Liver (tissue), 8 donors: ENCODE measurements at regions not wholly inside any gene's neighbourhood (a gene's known extent, or its start where the extent isn't known, plus 50 kb on each side); places are given as distances from the start of the nearest gene placed in this dataset.

Experiments used
- DNase-seq: peaks from one replicate; pipeline ENCODE4 v3.0.0-alpha.2; 2017; ENCODE audit warnings: low spot score
- H3K27ac ChIP-seq, 2 donors: one replicate each; pipeline ENCODE4 v1.7.0; 2013; ENCODE audit warnings: inconsistent platforms in 2 of 2, low read length in 2 of 2, control low read depth in 1 of 2, low read depth in 1 of 2, mild to moderate bottlenecking in 1 of 2
- H3K27me3 ChIP-seq, 4 donors: one replicate each; pipeline versions ENCODE4 v1.6.1 to v1.7.0; 2013; ENCODE audit warnings: low read length in 3 of 4, inconsistent platforms in 1 of 4, mild to moderate bottlenecking in 1 of 4, moderate library complexity in 1 of 4; ENCODE audit not compliant: control insufficient read depth in 4 of 4, insufficient read depth in 4 of 4
- H3K36me3 ChIP-seq, 4 donors: one replicate each; pipeline versions ENCODE4 v1.6.1 to v1.7.0; 2013; ENCODE audit warnings: low read length in 3 of 4, mild to moderate bottlenecking in 3 of 4, low read depth in 1 of 4, moderate library complexity in 1 of 4; ENCODE audit not compliant: control insufficient read depth in 4 of 4, insufficient read depth in 3 of 4
- H3K4me1 ChIP-seq, 4 donors: one replicate each; pipeline versions ENCODE4 v1.6.1 to v1.7.0; 2013; ENCODE audit warnings: low read length in 3 of 4, mild to moderate bottlenecking in 3 of 4, moderate library complexity in 1 of 4; ENCODE audit not compliant: control insufficient read depth in 4 of 4, insufficient read depth in 4 of 4
- H3K4me3 ChIP-seq, 3 donors: one replicate each; pipeline versions ENCODE4 v1.6.1 to v1.7.0; 2013; ENCODE audit warnings: low read length in 3 of 3, control low read depth in 1 of 3, low read depth in 1 of 3, mild to moderate bottlenecking in 1 of 3
- H3K9ac ChIP-seq, 2 donors: one replicate each; pipeline ENCODE4 v1.7.0; 2013; ENCODE audit warnings: low read length in 2 of 2, mild to moderate bottlenecking in 2 of 2, moderate library complexity in 2 of 2, control low read depth in 1 of 2, low read depth in 1 of 2
- H3K9me3 ChIP-seq, 4 donors: one replicate each; pipeline versions ENCODE4 v1.6.1 to v1.7.0; 2013; ENCODE audit warnings: low read length in 3 of 4; ENCODE audit not compliant: control insufficient read depth in 4 of 4
- EGR1 ChIP-seq, 2 donors: IDR thresholded peaks; 2 replicates each; pipeline ENCODE4 v1.6.1; 2016 to 2018; ENCODE audit warnings: antibody characterized with exemption in 2 of 2, low read depth in 2 of 2
- FOXA1 ChIP-seq: IDR thresholded peaks from 2 replicates; pipeline ENCODE4 v1.6.1; 2016; ENCODE audit warnings: antibody characterized with exemption
- FOXA2 ChIP-seq: IDR thresholded peaks from 2 replicates; pipeline ENCODE4 v1.6.1; 2016; ENCODE audit warnings: antibody characterized with exemption
- GABPA ChIP-seq, 2 donors: IDR thresholded peaks in 1 of 2; conservative IDR thresholded peaks in 1 of 2; 2 replicates each; pipeline ENCODE4 v1.6.1; 2016; ENCODE audit warnings: antibody characterized with exemption in 2 of 2, mild to moderate bottlenecking in 1 of 2, moderate library complexity in 1 of 2
- HNF4A ChIP-seq, 2 donors: conservative IDR thresholded peaks; 2 replicates each; pipeline ENCODE4 v1.6.1; 2016; ENCODE audit warnings: antibody characterized with exemption in 2 of 2, mild to moderate bottlenecking in 2 of 2
- HNF4G ChIP-seq: IDR thresholded peaks from 2 replicates; pipeline ENCODE4 v1.6.1; 2016; ENCODE audit warnings: antibody characterized with exemption
- JUND ChIP-seq, 2 donors: IDR thresholded peaks; 2 replicates each; pipeline ENCODE4 v1.6.1; 2016; ENCODE audit warnings: antibody characterized with exemption in 2 of 2
- NR2F2 ChIP-seq: IDR thresholded peaks from 2 replicates; pipeline ENCODE4 v1.6.1; 2016; ENCODE audit warnings: antibody characterized with exemption
- RAD21 ChIP-seq, 2 donors: IDR thresholded peaks; 2 replicates each; pipeline ENCODE4 v1.6.1; 2016; ENCODE audit warnings: antibody characterized with exemption in 2 of 2, mild to moderate bottlenecking in 2 of 2
- RXRA ChIP-seq, 2 donors: IDR thresholded peaks; 2 replicates each; pipeline ENCODE4 v1.6.1; 2017 to 2018; ENCODE audit warnings: antibody characterized with exemption in 2 of 2, mild to moderate bottlenecking in 1 of 2
- SP1 ChIP-seq: IDR thresholded peaks from 2 replicates; pipeline ENCODE4 v1.6.1; 2018; ENCODE audit warnings: antibody characterized with exemption, mild to moderate bottlenecking
- TAF1 ChIP-seq: conservative IDR thresholded peaks from 2 replicates; pipeline ENCODE4 v1.6.1; 2016; ENCODE audit warnings: antibody characterized with exemption, mild to moderate bottlenecking
- YY1 ChIP-seq: IDR thresholded peaks from 2 replicates; pipeline ENCODE4 v1.6.1; 2016; ENCODE audit warnings: antibody characterized with exemption, mild to moderate bottlenecking
- WGBS: extraction: QIAGEN DNeasy Blood & Tissue Kit; methylation state at CpG from one replicate; pipeline ENCODE4 v1.1.7; 2013; 5-methylcytosine and 5-hydroxymethylcytosine counted together
- TF ChIP-seq, protein P1 (sequence below): IDR thresholded peaks from 2 replicates; pipeline ENCODE4 v1.6.1; 2016; ENCODE audit warnings: antibody characterized with exemption
- TF ChIP-seq, protein P2 (sequence below): fragments of 150-350 bp; IDR thresholded peaks from 2 replicates; pipeline ENCODE4 v1.5.1; 2017; ENCODE audit warnings: improper control_type of control experiment, low read depth, low read length; ENCODE audit not compliant: missing input control
- TF ChIP-seq, protein P3 (sequence below): IDR thresholded peaks from 2 replicates; pipeline ENCODE4 v1.6.1; 2016; ENCODE audit warnings: antibody characterized with exemption
- TF ChIP-seq, protein P4 (sequence below): IDR thresholded peaks from 2 replicates; pipeline ENCODE4 v1.6.1; 2016; ENCODE audit warnings: antibody characterized with exemption, mild to moderate bottlenecking
- TF ChIP-seq, protein P5 (sequence below): IDR thresholded peaks from 2 replicates; pipeline ENCODE4 v1.6.1; 2016; ENCODE audit warnings: antibody characterized with exemption
- donor health status: healthy.
- donor health status: healthy.
- donor health status: healthy.
- donor health status: healthy.
- donor health status: healthy.

DNA sequence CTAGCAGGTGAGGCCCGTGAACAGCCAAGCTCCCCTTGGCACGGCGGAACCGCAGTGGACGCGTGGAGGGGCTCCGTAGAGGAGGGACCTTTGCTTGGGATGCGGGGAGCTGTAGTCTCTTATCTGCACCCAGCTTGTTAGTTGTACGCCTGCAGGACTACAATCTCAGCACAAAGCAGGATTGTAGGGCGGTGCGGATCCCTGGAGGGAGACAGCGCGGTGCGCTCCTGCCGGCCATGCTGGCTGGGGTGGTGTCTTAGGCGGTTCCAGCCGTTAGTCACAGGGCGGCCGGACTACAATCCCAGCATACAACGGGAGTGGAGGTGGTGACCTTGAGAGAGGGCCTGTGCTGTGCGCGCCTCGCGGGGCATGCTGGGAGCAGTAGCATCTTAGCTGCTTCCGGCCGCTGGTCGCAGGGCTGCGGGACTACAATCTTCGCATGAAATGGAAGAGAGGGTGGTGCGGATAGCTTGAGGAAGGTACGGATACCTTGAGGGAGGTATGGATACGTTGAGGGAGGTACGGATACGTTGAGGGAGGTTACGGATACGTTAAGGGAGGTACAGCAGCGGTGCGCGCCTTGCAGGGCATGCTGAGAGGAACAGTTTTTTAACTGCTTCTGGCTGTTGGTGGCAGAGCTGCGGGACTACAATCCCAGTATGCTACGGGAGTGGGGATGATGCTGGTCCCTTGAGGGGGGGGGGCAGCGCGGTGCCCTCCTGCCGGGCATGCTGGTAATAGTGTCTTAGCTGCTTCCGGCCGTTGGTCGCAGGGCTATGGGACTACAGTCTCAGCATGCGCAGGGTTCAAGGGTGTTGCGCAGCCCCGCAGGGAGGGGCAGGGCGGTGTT, 1419.1 kb downstream of the UQCRFS1 start (continued):
- TF ChIP-seq, protein P1, sequence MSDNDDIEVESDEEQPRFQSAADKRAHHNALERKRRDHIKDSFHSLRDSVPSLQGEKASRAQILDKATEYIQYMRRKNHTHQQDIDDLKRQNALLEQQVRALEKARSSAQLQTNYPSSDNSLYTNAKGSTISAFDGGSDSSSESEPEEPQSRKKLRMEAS: peak; percentile 88
- peak in 1 of 2 donors; percentile 13 for TF ChIP-seq RAD21 (IDR thresholded peaks at IDR 0.05)
- no peak for TF ChIP-seq FOXA2

DNA sequence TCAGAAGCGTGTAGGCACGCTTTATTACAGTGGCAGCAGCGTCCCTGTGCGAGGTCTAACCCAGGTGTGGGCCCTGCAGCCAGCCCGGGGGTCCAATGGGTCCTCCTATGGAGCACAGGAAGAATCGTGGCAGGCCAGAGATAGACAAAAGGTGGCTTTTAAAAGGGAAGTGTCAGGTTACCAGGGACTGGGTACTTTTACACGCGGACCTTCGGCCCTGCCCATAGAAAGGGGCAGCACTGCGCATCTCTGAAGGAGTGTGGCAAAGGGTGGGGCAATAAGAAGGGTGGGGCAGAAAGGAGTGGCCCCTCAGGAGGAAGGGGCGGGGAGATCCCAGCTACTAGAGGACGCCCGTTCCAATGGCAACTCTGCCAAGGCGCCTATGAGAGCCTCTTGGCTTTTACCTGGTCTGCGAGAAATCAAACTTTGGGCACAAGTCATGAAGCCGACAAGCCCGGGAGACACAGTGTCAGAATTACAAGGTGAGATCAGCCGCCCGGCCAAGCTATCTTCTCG, 1419.8 kb downstream of the UQCRFS1 start:
- Histone ChIP-seq H3K36me3 (peaks cover 0 to 3% (median 2%) of the 10 kb centered on the region in 4 donors), H3K4me3 (peak overlapping the region; percentile 59 to 99 (median 86)), H3K9me3 (no peaks in the 10 kb centered on the region), H3K9ac (peak overlapping the region; percentile 38 to 52), H3K27me3 (no peaks in the 10 kb centered on the region), H3K4me1 (peaks cover 5 to 16% (median 15%) of the 10 kb centered on the region in 4 donors), H3K27ac (peak overlapping the region; percentile 77 to 88)
- TF ChIP-seq YY1 (no peak), TAF1 (no peak), NR2F2 (no peak), FOXA2 (no peak), GABPA (IDR thresholded peaks at IDR 0.05 in 1 of 2, conservative IDR thresholded peaks at IDR 0.05 in 1 of 2) (no peak), HNF4A (conservative IDR thresholded peaks at IDR 0.05) (no peak), EGR1 (IDR thresholded peaks at IDR 0.05; ENCODE audit: low read depth in 2 of 2) (no peak), FOXA1 (no peak), RXRA (IDR thresholded peaks at IDR 0.05) (no peak), HNF4G (no peak), SP1 (no peak), RAD21 (IDR thresholded peaks at IDR 0.05) (no peak), JUND (IDR thresholded peaks at IDR 0.05) (no peak)
- TF ChIP-seq, protein P2, sequence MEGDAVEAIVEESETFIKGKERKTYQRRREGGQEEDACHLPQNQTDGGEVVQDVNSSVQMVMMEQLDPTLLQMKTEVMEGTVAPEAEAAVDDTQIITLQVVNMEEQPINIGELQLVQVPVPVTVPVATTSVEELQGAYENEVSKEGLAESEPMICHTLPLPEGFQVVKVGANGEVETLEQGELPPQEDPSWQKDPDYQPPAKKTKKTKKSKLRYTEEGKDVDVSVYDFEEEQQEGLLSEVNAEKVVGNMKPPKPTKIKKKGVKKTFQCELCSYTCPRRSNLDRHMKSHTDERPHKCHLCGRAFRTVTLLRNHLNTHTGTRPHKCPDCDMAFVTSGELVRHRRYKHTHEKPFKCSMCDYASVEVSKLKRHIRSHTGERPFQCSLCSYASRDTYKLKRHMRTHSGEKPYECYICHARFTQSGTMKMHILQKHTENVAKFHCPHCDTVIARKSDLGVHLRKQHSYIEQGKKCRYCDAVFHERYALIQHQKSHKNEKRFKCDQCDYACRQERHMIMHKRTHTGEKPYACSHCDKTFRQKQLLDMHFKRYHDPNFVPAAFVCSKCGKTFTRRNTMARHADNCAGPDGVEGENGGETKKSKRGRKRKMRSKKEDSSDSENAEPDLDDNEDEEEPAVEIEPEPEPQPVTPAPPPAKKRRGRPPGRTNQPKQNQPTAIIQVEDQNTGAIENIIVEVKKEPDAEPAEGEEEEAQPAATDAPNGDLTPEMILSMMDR: no peak
- TF ChIP-seq, protein P3, sequence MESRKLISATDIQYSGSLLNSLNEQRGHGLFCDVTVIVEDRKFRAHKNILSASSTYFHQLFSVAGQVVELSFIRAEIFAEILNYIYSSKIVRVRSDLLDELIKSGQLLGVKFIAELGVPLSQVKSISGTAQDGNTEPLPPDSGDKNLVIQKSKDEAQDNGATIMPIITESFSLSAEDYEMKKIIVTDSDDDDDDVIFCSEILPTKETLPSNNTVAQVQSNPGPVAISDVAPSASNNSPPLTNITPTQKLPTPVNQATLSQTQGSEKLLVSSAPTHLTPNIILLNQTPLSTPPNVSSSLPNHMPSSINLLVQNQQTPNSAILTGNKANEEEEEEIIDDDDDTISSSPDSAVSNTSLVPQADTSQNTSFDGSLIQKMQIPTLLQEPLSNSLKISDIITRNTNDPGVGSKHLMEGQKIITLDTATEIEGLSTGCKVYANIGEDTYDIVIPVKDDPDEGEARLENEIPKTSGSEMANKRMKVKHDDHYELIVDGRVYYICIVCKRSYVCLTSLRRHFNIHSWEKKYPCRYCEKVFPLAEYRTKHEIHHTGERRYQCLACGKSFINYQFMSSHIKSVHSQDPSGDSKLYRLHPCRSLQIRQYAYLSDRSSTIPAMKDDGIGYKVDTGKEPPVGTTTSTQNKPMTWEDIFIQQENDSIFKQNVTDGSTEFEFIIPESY: no peak
- TF ChIP-seq, protein P4, sequence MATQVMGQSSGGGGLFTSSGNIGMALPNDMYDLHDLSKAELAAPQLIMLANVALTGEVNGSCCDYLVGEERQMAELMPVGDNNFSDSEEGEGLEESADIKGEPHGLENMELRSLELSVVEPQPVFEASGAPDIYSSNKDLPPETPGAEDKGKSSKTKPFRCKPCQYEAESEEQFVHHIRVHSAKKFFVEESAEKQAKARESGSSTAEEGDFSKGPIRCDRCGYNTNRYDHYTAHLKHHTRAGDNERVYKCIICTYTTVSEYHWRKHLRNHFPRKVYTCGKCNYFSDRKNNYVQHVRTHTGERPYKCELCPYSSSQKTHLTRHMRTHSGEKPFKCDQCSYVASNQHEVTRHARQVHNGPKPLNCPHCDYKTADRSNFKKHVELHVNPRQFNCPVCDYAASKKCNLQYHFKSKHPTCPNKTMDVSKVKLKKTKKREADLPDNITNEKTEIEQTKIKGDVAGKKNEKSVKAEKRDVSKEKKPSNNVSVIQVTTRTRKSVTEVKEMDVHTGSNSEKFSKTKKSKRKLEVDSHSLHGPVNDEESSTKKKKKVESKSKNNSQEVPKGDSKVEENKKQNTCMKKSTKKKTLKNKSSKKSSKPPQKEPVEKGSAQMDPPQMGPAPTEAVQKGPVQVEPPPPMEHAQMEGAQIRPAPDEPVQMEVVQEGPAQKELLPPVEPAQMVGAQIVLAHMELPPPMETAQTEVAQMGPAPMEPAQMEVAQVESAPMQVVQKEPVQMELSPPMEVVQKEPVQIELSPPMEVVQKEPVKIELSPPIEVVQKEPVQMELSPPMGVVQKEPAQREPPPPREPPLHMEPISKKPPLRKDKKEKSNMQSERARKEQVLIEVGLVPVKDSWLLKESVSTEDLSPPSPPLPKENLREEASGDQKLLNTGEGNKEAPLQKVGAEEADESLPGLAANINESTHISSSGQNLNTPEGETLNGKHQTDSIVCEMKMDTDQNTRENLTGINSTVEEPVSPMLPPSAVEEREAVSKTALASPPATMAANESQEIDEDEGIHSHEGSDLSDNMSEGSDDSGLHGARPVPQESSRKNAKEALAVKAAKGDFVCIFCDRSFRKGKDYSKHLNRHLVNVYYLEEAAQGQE: no peak
- TF ChIP-seq, protein P5, sequence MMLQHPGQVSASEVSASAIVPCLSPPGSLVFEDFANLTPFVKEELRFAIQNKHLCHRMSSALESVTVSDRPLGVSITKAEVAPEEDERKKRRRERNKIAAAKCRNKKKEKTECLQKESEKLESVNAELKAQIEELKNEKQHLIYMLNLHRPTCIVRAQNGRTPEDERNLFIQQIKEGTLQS: no peak
- TF ChIP-seq, protein P1: no peak
- DNase-seq: no peak
- under 1% methylated on average over 20 of the region's 20 CpGs for WGBS
